Glomerular visceral epithelial cell (primary cell): ENCODE measurements at regions not wholly inside any gene's neighbourhood (a gene's known extent, or its start where the extent isn't known, plus 50 kb on each side); places are given as distances from the start of the nearest gene placed in this dataset.

Experiments
- DNase-seq: peaks from one replicate; pipeline ENCODE4 v3.0.0-alpha.2; 2016; ENCODE audit errors: extremely low spot score

DNA sequence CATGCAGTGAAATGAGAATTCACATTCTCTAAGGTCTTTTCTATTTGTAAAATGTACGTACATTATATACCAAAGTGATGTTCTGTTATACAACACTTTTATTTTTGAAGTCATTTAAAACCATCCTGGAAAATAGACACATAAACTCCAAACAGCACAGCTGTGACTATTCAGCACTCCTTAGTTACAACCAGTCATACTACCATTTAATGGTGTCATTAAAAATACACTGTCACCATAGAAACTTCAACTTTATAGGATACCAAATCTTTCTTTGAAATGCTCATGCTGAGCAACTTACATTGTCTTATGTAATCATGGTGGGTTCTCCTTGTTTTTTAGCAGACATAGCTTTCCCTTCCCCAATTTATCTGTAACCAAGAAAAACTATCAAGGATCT, 85.3 kb downstream of the METTL4 start:
- DNase-seq, result no peak

DNA sequence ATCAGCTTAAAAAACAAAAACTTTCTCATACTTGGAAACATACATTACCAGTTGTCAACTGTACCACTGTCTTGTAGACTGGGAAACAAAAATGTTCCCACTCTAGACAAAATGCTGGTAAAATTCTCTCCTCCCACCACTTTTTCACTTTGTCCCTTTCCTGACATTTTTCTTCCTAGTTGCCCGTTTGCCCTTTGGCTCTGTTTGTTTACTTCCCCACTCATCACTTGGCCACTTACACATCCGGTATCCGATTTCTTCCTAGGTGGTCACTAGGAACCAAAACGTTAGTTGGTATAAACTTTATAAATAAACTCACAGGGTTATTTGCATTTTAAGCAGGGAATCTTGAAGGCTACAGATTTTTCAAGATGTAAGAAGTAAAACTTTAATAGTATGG, 84.9 kb downstream of the METTL4 start:
- no peak for DNase-seq
